H4 (cell line): ENCODE measurements at regions not wholly inside any gene's neighbourhood (a gene's known extent, or its start where the extent isn't known, plus 50 kb on each side); places are given as distances from the start of the nearest gene placed in this dataset.
"Not testable (repeated sequence)": the region's sequence is repeated elsewhere in the genome, so short reads cannot be mapped to it uniquely, and the experiment has no call there.

Source experiments
- DNase-seq: peaks from one replicate; pipeline ENCODE4 v3.0.0-alpha.2; 2015; ENCODE audit warnings: low spot score

DNA sequence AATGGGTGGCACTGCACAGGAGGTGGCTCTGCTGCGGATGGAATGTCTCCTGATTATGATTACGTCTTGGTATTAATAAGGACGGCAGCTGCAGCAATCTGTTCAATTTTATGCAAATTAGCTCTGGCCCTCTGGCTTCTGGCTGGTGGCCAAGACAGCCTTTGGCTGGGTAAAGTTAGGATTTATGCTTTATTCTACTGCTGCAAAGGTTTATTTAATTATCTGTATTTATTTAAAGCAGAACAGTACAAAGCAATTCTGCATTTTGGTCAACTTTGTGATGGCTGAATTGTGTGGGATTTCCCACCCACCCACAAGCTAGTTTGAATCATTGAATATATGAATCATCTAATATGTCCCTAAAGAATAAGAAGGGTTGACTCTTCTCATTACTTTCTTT, 745.6 kb upstream of the FAM241A start:
- no peak for DNase-seq

GRCh38 chr4:111400741-111401140, 744.5 kb upstream of the FAM241A start:
- peak; percentile 23 for DNase-seq

DNA sequence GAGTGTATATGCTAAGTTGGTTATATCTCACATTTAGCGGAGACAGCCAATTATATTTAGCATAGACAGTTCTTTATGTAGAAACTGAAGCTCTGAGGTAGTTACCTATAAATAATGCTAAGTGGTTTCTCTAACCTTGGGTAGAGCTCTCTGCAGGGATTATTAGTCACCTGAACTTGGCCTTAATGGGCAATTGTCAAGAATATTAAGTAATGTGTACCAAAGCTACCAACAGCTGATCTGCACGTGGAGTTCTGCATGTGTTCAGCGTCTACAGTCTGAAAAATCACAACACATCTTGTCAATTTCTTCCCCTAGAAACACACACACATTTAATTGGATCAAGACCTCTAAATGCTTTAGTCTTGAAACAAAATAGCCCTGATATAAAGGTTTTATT, 740.6 kb upstream of the FAM241A start:
- no peak for DNase-seq

GRCh38 chr4:111405989-111406388, 739.3 kb upstream of the FAM241A start:
- DNase-seq = no peak

GRCh38 chr4:111410571-111410970, 734.7 kb upstream of the FAM241A start:
- DNase-seq = no peak

DNA sequence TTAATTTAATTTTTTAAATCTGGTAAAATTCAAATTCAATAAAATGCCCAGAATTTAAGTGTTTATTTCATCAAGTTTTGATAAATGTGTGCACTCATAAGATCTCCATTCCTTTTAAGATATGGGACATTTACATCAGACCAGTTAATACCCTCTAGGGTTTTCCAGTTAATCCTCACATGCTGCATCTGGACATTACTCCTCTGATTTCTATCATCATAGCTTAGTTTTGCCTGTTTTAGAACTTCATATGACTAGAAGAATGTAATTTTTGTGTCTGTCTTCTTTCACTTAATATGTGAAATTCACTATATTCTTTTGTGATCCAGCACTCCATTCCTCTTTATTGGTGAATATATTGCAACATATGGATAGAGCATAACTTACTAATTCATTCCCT, 727.7 kb upstream of the FAM241A start:
- no peak for DNase-seq

GRCh38 chr4:111433441-111433840, 711.8 kb upstream of the FAM241A start:
- DNase-seq = no peak

DNA sequence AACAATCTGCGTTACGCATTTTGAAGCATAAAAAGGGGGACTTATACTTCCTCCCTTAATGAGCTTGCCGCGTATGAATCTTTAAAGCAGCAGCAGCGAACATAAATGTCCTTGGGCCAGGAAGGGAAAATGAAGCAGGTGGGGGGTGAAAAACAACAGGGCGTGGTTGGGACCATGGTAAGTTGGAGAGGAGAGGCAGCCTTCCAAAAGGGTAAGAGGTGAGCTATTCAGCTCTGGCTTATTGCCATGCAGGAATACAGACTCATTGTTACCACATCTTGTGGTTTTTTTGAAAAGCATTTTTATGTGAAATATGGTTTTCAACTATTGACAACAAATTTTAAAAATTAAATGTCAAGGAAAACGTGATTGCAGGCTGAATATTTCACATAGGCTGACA, 710.7 kb upstream of the FAM241A start:
- no peak for DNase-seq

DNA sequence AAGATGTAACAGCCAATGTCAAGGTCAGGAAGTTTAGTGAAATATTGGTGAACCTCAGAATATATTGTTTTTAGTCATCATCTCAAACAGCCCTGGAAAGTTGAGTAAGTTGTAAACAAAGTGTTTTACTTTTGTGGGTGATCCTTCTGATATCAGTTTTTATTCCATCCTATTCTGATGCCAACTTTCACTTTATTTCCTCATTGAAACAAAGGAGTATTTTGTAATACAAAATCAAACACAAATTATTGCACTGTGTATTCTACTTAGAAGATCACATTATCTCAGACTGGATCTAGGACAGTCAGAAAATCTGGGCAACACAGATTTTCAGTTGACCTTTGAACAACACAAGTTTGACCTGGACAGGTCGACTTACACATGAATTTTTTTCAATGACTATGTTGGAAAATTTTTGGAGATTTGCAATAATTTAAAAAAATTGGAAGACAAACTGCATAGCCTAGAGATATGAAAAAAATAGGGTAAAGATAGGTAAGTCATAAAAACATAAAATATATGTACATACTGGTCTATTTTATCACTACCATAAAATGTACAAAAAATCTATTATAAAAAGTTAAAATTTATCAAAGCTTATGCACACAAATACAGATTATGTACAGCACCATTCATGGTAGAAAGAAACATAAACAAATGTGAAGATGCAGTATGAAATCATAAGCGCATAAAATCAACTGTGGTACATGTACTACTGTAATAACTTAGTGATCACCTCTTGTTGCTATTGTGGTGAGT, 709.1 kb upstream of the FAM241A start:
- no peak for DNase-seq

DNA sequence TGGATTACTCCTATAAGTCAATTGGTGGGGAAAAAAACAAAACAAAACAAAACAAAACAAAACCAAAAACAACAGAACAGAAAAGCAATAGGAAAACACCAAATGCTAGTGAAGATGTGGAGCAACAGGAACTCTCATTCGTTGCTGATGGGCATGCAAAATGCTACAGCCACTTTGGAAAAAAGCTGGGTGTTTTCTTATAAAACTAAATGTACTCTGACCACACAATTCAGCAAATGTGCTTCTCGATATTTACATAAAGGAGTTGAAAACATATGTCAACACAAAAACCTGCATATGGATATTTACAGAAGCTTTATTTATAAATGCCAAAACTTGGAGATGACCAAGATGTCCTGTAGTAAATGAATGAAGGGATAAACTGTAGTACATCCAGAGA, 703.6 kb upstream of the FAM241A start:
- DNase-seq = no peak

- DNase-seq = not testable (repeated sequence)
Observed at GRCh38 chr4:111444836-111445235, 700.4 kb upstream of the FAM241A start.

DNA sequence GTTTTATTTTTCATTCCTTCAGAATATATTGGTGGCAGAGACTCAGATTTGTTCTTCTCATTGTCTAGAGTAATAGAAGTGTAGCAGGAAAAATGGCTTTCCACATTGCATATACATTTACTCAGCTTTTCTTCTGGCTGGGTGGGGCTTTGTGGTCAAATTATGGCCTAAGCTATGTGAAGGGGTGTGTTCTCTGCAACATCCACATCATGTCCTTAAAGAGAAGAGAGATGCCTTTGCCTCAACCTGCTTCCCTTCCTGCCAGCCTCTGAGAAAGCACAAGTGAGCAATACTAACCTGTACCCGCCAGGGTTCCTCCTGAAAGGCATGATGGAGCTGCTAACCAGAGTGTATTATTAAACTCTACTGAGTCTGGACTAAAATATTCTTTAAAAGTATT, 695.6 kb upstream of the FAM241A start:
- no peak for DNase-seq

GRCh38 chr4:111450867-111451266, 694.4 kb upstream of the FAM241A start:
- no peak for DNase-seq

- no peak for DNase-seq
Observed at GRCh38 chr4:111453216-111453615, 692.0 kb upstream of the FAM241A start.

DNA sequence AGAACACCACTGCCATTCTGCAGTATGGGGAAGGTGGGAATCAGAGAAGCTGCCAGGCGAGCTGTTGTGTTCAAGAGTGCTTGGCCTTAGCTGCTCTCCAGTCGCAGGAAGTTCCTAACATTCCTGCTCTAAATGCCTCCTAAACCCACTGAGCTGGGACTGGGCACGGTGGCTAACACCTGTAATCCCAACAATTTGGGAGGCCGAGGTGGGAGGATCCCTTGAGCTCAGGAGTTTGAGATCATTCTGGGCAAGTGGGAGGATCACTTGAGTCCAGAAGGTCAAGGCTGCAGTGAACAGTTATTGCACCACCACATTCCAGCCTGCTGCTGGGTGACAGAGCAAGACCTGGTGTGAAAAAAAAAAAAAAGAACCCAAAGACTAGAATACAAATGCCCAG, 690.3 kb upstream of the FAM241A start:
- DNase-seq = no peak

DNA sequence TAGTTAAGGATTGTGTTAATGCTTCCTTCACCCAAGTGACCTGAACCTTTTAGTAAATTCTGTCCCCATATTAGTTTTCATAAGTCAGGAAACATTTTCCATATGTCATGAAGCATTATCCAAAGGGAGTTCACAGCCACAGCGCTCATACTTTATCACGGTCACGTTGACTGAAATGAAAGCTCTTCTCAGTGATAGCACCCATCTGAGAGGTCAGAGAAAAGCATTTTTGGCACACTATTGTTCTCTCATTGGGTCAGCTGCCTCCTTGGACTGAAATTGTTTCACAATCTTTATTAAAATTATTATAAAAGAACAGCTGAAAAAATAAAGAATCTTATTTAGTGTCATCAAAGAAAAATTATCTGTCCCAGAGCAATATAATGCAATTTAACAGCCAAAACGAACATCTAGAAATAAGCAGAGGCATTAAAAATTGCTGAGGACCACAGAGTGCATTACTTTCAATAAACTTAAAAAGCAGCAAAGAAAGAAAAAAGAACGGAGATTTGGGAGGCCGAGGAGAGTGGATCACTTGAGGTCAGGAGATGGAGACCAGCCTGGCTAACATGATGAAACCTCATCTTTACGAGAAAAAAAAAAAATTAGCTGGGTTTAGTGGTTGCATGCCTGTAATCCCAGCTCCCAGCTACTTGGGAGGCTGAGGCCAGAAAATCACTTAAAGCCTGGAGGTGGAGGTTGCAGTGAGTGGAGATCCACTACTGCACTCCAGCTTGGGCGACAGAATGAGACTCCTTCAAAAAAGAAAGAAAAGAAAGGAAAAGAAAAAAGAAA, 680.8 kb upstream of the FAM241A start:
- DNase-seq = peak; percentile 56

- peak; percentile 12 for DNase-seq
Observed at GRCh38 chr4:111466811-111467604, 678.2 kb upstream of the FAM241A start.

DNA sequence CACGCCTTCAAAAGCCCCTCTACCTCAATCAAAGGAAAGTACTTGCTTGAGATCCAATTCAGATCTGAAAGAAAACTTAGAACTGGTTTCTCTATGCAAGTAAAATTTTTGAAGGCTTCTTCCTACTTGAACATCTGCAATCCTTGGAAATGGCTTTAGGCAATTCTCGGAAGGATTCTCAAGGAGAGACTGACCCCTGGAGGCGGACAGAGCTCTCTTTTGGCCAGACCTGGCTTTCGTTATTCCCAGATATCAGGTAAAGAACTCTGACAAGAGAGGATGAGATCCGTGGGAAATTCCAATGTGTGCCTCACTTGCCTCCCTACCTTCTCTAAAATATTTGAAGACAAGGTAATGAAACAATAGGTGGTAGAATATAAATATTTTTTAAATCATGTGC, 670.3 kb upstream of the FAM241A start:
- no peak for DNase-seq

GRCh38 chr4:111475666-111476065, 669.6 kb upstream of the FAM241A start:
- no peak for DNase-seq

DNA sequence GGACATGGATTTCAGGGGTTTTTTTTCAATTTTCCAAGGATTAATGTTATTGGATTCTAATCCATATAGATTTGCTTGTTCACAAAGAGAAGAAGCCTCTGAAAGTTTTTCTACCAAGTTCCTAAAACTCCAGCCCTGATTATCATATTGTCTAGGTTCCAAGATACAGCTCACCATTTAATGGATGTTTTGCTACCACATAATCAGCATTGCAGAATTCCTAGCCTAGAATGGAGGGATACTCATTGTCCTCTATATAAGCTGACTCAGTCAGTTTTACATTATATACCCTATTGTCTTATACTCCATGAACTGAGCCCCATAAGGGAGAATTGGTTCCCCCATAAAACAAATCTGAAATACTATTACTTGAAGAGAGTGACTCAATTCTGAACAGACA, 664.7 kb upstream of the FAM241A start:
- DNase-seq = no peak

DNA sequence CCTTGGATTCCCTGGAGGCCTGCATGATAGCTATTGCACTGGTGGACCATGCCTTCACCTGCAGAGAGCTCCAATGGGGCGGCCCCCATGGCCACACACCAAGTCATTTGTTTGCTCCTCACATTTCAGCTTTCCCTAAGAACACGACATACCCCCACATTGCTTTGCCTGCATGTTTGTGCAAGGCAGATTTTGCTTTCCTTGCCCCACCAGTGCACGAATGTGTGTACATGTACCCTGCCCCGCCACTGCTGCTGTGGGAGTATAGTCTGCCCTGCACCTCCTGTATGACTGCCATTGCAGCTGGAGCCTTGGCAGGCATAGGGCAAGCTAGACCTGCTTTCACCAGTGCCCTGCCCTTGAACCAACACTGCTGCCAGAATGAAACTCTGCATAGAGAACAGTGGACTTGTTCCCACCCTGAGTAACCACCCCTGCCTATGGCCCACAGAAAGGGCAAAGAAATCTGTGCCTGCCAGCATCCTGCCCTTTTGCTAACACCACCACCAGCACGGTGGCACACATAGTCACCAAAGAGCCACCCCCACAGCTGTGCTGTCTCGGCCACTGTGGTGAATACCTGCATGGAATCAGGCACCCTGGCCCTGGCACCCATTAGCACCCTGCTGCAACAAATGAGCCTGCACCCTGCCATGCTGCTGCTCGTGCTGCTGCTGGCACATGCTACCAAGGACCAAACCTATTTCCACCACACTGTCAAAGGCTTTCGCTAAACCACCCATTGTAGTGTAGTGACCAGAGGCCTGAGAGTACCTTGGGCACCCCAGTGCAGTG, 661.7 kb upstream of the FAM241A start:
- no peak for DNase-seq

DNA sequence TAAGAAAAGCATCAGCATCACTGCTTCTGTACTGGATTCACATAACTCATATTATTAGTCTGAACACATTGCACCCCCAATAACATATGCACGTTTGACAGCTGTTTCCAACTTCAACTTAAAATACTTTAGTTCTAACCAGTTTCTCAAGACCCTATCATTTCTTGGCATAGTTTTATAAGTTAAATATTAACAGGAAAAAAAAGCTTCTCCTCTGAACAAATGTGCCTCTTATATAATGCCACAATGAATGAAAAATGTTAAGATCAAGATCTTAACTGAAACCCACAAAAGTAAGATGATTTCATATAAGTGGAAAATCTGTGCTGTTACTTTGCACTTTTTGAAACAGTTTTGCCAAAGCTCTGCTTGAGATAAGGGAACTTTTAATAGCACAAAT, 652.8 kb upstream of the FAM241A start:
- no peak for DNase-seq
